Transverse colon (tissue), 4 donors: ENCODE measurements at regions not wholly inside any gene's neighbourhood (a gene's known extent, or its start where the extent isn't known, plus 50 kb on each side); places are given as distances from the start of the nearest gene placed in this dataset.

Experiments
- DNase-seq: peaks from one replicate; pipeline ENCODE4 v3.0.0-alpha.2; 2019
- H3K27ac ChIP-seq, 4 donors: fragments of 200-600 bp; sonication (generic); 2 replicates each; pipeline ENCODE4 v1.5.1; 2016 to 2018; ENCODE audit warnings: inconsistent platforms in 4 of 4
- H3K27me3 ChIP-seq: fragments of 200-600 bp; sonication (generic); 2 replicates; pipeline ENCODE4 v1.5.1; 2017; ENCODE audit warnings: inconsistent platforms
- H3K36me3 ChIP-seq, 4 donors: fragments of 200-600 bp; sonication (generic); 2 replicates each; pipeline ENCODE4 v1.5.1; 2017 to 2019; ENCODE audit warnings: inconsistent platforms in 4 of 4
- H3K4me1 ChIP-seq, 4 donors: fragments of 200-600 bp; sonication (generic); 2 replicates each; pipeline ENCODE4 v1.5.1; 2017 to 2020; ENCODE audit warnings: inconsistent platforms in 4 of 4
- H3K4me3 ChIP-seq, 4 donors: fragments of 200-600 bp; sonication (generic); 1 replicate in 1 of 4; 2 replicates in 3 of 4; pipeline versions ENCODE4 v1.5.1 to v1.6.1; 2017 to 2019; ENCODE audit warnings: inconsistent platforms in 4 of 4
- H3K9me3 ChIP-seq, 2 donors: fragments of 200-600 bp; sonication (generic); 2 replicates each; pipeline ENCODE4 v1.5.1; 2017 to 2019; ENCODE audit warnings: inconsistent platforms in 2 of 2
- EP300 ChIP-seq: sonication (generic); formaldehyde crosslinking; IDR thresholded peaks from one replicate; pipeline ENCODE4 v1.6.1; 2017; ENCODE audit warnings: antibody characterized with exemption, low read depth
- POLR2A ChIP-seq: fragments of 450-650 bp; IDR thresholded peaks from one replicate; pipeline ENCODE4 v1.6.1; 2016; ENCODE audit warnings: antibody characterized with exemption, mild to moderate bottlenecking, moderate library complexity
- POLR2AphosphoS5 ChIP-seq, 3 donors: sonication (generic); formaldehyde crosslinking; IDR thresholded peaks; one replicate each; pipeline ENCODE4 v1.6.1; 2016; ENCODE audit warnings: antibody characterized with exemption in 3 of 3
- WGBS, 2 donors: methylation state at CpG; one replicate each; pipeline ENCODE4 v1.1.5; 2018; ENCODE audit warnings: low coverage in 1 of 2; 5-methylcytosine and 5-hydroxymethylcytosine counted together
- in situ Hi-C, 4 donors: fragments of 200-750 bp; cut with MboI; loops; one replicate each; pipeline versions ENCODE4 v1.15.0 to v1.15.1; 2017; ENCODE audit warnings: low sequenced_read_pairs in 3 of 4, low pct_ligation_motif_present in 1 of 4, low pct_unique_long_range_greater_than_20kb in 1 of 4
- intact Hi-C: fragments of 100-400 bp; cut with DNase I; formaldehyde crosslinking; loops from one replicate; pipeline ENCODE4 v1.15.1; 2023; ENCODE audit warnings: low total_unique reads
- TF ChIP-seq, protein P1 (sequence below), 5 experiments: fragments of 200-600 bp in 3 of 5; fragments of 450-650 bp in 2 of 5; sonication (generic) in 3 of 5; IDR thresholded peaks; 1 replicate in 2 of 5; 2 replicates in 3 of 5; pipeline ENCODE4 v1.5.1; 2016 to 2017; ENCODE audit warnings: antibody characterized with exemption in 5 of 5, inconsistent platforms in 3 of 5, mild to moderate bottlenecking in 2 of 5, moderate library complexity in 1 of 5

DNA sequence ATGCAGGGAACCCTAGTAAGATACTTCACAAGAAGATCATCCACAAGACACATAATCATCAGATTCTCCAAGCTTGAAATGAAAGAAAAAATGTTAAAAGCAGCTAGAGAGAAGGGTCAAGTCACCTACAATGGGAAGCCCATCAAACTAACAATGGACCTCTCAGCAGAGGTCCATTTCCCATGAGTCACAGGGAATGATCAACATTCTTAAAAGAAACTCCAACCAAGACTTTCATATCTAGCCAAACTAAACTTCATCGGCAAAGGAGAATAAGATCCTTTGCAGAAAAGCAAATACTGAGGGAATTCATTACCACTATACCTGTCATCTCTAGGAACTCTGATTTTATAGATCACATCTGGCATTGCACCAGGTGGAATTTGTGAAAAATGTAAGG is 52.9 kb upstream of the SPATA31E1 start:
- TF ChIP-seq POLR2AphosphoS5 (IDR thresholded peaks at IDR 0.05) (no peak), POLR2A (no peak), EP300 (no peak)
- TF ChIP-seq, protein P1, sequence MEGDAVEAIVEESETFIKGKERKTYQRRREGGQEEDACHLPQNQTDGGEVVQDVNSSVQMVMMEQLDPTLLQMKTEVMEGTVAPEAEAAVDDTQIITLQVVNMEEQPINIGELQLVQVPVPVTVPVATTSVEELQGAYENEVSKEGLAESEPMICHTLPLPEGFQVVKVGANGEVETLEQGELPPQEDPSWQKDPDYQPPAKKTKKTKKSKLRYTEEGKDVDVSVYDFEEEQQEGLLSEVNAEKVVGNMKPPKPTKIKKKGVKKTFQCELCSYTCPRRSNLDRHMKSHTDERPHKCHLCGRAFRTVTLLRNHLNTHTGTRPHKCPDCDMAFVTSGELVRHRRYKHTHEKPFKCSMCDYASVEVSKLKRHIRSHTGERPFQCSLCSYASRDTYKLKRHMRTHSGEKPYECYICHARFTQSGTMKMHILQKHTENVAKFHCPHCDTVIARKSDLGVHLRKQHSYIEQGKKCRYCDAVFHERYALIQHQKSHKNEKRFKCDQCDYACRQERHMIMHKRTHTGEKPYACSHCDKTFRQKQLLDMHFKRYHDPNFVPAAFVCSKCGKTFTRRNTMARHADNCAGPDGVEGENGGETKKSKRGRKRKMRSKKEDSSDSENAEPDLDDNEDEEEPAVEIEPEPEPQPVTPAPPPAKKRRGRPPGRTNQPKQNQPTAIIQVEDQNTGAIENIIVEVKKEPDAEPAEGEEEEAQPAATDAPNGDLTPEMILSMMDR (IDR thresholded peaks at IDR 0.05): no peak
- no peak for DNase-seq
- Histone ChIP-seq H3K9me3 (no peaks in the 10 kb centered on the region), H3K27me3 (no peaks in the 10 kb centered on the region), H3K36me3 (no peaks in the 10 kb centered on the region), H3K27ac (no peak overlapping the region), H3K4me1 (no peaks in the 10 kb centered on the region), H3K4me3 (no peak overlapping the region)
- WGBS, 2 donors: 78 to 86% methylated on average over 1 of the region's 1 CpG
- intact Hi-C loops: no loop called here
- in situ Hi-C loops: no loop called here

DNA sequence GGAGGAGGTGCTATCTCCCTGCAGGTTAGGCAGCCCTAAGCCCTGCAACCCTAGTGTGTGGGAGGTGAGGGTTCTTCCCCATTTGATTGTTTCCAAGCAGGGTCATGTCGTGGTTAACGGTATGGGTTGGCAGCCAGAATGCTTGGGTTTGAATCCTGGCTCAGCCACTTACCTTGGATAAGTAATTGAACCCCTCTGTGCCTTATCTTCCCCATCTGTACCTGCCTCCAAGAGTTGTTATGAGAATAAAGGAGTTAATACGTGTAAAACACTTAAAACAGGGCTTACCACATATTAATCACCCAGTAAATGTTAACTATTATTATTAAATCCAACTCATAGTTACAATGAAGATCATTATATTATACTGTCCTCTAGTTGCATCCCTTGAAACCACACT is 52.2 kb upstream of the SPATA31E1 start:
- WGBS, 2 donors: 57 to 88% methylated on average over 1 to 3 of the region's 3 CpGs
- no peaks in the 10 kb centered on the region for H3K27me3 ChIP-seq
- no peaks in the 10 kb centered on the region for H3K4me1 ChIP-seq
- H3K9me3 ChIP-seq: no peaks in the 10 kb centered on the region
- in situ Hi-C loops (no loop called here), intact Hi-C loops (no loop called here)
- H3K4me3 ChIP-seq: no peak overlapping the region
- H3K27ac ChIP-seq: no peak overlapping the region
- no peaks in the 10 kb centered on the region for H3K36me3 ChIP-seq
- TF ChIP-seq, protein P1 (IDR thresholded peaks at IDR 0.05): no peak
- TF ChIP-seq EP300: no peak
- TF ChIP-seq POLR2AphosphoS5 (IDR thresholded peaks at IDR 0.05): no peak
- no peak for TF ChIP-seq POLR2A
- DNase-seq: no peak

DNA sequence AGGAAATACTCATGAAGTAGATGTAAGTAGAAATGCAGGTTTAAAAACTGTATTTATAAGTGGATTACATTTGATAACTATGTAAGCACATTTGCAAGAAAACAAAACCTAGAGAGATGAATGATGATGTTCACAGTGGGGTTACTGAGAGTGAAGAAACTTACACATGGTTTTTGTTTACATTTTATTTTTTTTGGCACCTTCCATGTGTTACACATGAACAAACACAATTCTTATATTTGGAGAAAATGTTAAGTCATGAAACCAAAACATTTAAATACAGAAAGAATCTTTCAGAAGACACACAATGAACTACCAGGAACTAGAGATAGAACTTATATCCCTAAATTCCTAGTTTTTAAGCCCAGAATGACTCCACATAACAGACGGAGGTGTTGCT is 51.5 kb upstream of the SPATA31E1 start:
- 83 to 100% methylated on average over 1 of the region's 1 CpG for WGBS, 2 donors
- Histone ChIP-seq H3K9me3 (no peaks in the 10 kb centered on the region), H3K27me3 (no peaks in the 10 kb centered on the region), H3K4me1 (no peaks in the 10 kb centered on the region), H3K36me3 (no peaks in the 10 kb centered on the region), H3K27ac (no peak overlapping the region), H3K4me3 (no peak overlapping the region)
- in situ Hi-C loops: no loop called here
- intact Hi-C loops: no loop called here
- TF ChIP-seq POLR2A: no peak
- no peak for TF ChIP-seq POLR2AphosphoS5 (IDR thresholded peaks at IDR 0.05)
- TF ChIP-seq EP300: no peak
- TF ChIP-seq, protein P1 (IDR thresholded peaks at IDR 0.05): no peak
- no peak for DNase-seq
